Activated CD4-positive, alpha-beta T cell treated with anti-CD3 and anti-CD28 coated beads, Interleukin-2, amount 50 U/mL, for 4 hours (primary cell): ENCODE measurements at regions not wholly inside any gene's neighbourhood (a gene's known extent, or its start where the extent isn't known, plus 50 kb on each side); places are given as distances from the start of the nearest gene placed in this dataset.

Experiments used
- DNase-seq, 2 experiments: peaks; one replicate each; pipeline ENCODE4 v3.0.0-alpha.2; 2020

GRCh38 chr14:31944256-31945073 lies 132.6 kb upstream of the ARHGAP5 start:
- DNase-seq: no peak

GRCh38 chr14:31945074-31945613 lies 132.0 kb upstream of the ARHGAP5 start:
- no peak for DNase-seq

- no peak for DNase-seq
Measured at GRCh38 chr14:31945701-31946100, 131.4 kb upstream of the ARHGAP5 start.

- no peak for DNase-seq
Measured at GRCh38 chr14:31947076-31947475, 130.0 kb upstream of the ARHGAP5 start.

GRCh38 chr14:31947680-31948595 lies 129.2 kb upstream of the ARHGAP5 start:
- no peak for DNase-seq

- no peak for DNase-seq
Measured at GRCh38 chr14:31949709-31950108, 127.4 kb upstream of the ARHGAP5 start.

GRCh38 chr14:31950331-31950730 lies 126.8 kb upstream of the ARHGAP5 start:
- DNase-seq: no peak

GRCh38 chr14:31950764-31951637 lies 126.1 kb upstream of the ARHGAP5 start:
- no peak for DNase-seq

- DNase-seq: no peak
Measured at GRCh38 chr14:31951638-31951964, 125.5 kb upstream of the ARHGAP5 start.

- DNase-seq: no peak
Measured at GRCh38 chr14:31952573-31952972, 124.5 kb upstream of the ARHGAP5 start.

- no peak for DNase-seq
Measured at GRCh38 chr14:31953210-31953609, 123.9 kb upstream of the ARHGAP5 start.

GRCh38 chr14:31954991-31955390 lies 122.1 kb upstream of the ARHGAP5 start:
- no peak for DNase-seq

- DNase-seq: no peak
Measured at GRCh38 chr14:31955936-31956579, 121.0 kb upstream of the ARHGAP5 start.

GRCh38 chr14:31957565-31957964 lies 119.5 kb upstream of the ARHGAP5 start:
- no peak for DNase-seq

- no peak for DNase-seq
Measured at GRCh38 chr14:31960039-31960438, 117.1 kb upstream of the ARHGAP5 start.

GRCh38 chr14:31961896-31962295 lies 115.2 kb upstream of the ARHGAP5 start:
- no peak for DNase-seq

- DNase-seq: no peak
Measured at GRCh38 chr14:31962920-31963319, 114.2 kb upstream of the ARHGAP5 start.

- DNase-seq: no peak
Measured at GRCh38 chr14:31963587-31963986, 113.5 kb upstream of the ARHGAP5 start.

GRCh38 chr14:31964490-31964889 lies 112.6 kb upstream of the ARHGAP5 start:
- no peak for DNase-seq

GRCh38 chr14:31965071-31965734 lies 111.9 kb upstream of the ARHGAP5 start:
- DNase-seq: no peak

GRCh38 chr14:31965735-31966598 lies 111.1 kb upstream of the ARHGAP5 start:
- no peak for DNase-seq
